ENCODE measurements at regions not wholly inside any gene's neighbourhood (a gene's known extent, or its start where the extent isn't known, plus 50 kb on each side); places are given as distances from the start of the nearest gene placed in this dataset.

DNA sequence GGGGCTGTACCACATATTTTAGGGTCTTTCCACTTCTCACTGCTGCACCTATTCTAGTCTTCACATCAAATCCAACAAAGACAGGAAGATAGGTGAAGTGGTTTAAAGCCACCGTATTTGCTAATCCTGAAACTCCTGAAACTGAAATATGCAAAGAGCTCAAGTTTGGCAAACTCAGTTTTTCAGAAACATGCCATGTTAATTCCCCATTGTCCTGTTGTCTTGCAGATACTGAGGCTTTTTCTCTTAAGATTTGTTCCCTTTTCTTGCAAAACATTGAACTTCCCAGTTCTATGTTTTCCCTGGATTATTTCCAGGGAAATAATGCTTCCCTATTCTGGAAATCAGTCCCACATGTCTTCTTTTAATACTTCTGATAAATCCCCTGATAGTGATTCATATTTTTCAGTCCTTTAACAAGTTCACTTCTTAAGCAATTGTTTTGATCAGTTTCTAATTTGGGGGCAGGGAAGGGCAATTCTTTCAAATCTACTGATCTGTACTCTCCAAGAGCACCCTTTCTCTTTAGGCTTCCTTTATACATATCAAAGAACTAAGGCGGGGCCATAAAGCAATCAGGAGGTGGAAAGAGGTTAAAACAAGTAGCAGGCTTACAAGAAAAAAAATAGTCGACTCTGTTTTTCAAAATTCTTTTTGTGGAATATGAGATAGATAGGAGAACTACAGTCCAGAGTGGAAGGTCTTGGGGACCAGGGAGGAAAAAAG lies 648.5 kb downstream of the BNC2 start:
- TF ChIP-seq, protein P1, sequence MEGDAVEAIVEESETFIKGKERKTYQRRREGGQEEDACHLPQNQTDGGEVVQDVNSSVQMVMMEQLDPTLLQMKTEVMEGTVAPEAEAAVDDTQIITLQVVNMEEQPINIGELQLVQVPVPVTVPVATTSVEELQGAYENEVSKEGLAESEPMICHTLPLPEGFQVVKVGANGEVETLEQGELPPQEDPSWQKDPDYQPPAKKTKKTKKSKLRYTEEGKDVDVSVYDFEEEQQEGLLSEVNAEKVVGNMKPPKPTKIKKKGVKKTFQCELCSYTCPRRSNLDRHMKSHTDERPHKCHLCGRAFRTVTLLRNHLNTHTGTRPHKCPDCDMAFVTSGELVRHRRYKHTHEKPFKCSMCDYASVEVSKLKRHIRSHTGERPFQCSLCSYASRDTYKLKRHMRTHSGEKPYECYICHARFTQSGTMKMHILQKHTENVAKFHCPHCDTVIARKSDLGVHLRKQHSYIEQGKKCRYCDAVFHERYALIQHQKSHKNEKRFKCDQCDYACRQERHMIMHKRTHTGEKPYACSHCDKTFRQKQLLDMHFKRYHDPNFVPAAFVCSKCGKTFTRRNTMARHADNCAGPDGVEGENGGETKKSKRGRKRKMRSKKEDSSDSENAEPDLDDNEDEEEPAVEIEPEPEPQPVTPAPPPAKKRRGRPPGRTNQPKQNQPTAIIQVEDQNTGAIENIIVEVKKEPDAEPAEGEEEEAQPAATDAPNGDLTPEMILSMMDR (conservative IDR thresholded peaks at IDR 0.05; ENCODE audit: low read length): no peak
- no peak overlapping the region for H3K4me3 ChIP-seq (ENCODE audit: low read length)
- DNase-seq (ENCODE audit: low read depth): peak; percentile 67

DNA sequence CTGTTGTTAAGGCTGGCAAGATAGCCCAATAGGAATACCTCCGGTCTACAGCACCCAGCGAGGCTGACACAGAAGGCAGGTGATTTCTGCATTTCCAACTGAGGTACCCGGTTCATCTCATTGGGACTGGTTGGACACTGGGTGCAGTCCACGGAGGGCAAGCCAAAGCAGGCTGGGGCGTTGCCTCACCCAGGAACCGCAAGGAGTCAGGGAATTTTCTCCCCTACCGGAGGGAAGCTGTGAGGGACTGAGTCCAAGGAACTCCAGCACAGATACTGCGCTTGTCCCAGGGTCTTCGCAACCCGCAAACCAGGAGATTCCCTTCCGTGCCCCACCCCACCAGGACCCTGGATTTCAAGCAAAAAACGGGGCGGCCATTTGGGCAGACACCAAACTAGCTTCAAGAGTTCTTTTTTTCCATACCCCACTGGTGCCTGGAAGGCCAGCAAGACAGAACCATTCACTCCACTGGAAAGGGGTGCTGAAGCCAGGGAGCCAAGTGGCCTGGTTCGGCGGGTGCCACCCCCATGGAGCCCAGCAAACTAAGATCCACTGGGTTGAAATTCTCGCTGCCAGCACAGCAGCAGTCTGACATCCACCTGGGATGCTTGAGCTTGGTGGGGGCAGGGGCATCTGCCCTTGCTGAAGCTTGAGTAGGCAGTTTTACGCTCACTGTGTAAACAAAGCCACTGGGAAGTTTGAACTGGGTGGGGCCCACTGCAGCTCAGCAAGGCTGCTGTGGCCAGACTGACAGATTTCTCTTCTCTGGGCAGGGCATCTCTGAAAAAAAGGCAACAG lies 647.2 kb downstream of the BNC2 start:
- H3K4me3 ChIP-seq (ENCODE audit: low read length): no peak overlapping the region
- no peak for DNase-seq (ENCODE audit: low read depth)
- TF ChIP-seq, protein P1 (conservative IDR thresholded peaks at IDR 0.05; ENCODE audit: low read length): no peak

DNA sequence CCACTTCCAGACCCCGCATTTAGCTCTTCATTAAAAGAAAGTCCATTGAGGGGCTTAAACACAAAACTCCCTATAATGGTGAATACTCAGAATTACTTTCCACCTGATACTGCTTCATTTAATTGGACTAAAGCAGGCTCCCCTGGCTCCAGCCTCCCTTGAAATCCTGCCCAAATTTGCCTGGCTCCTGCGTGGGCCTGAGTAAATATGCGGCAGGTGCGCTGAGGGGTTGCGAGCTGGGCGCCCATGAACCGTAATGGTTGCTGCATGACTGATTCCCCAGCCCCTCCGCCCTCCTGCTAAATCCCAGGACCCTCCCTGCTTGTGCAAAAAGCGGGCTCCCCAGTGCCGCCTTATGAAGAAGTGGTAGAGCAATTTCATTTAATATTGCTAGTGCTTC lies 639.7 kb downstream of the BNC2 start:
- H3K4me3 ChIP-seq (ENCODE audit: low read length): no peak overlapping the region
- DNase-seq (ENCODE audit: low read depth): no peak
- TF ChIP-seq, protein P1 (conservative IDR thresholded peaks at IDR 0.05; ENCODE audit: low read length): no peak

DNA sequence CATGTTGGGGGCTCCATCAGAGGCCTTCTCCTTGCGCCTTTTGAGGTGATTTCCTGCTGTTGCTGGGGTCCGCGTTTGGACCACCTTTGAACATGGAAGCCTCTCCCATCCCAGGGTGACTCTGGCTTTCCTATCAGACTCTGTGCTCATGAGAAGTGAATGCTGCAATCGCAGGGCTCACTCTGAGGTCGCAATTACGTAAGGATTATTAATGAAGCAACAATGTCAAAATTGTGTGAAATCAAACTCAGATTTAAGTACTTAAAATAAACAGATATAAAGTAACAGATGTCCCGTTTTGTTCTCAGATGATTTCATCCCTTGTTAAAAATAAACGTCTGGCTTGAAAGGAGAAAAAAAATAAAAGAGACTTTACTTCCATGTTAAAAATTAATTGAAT lies 634.2 kb downstream of the BNC2 start:
- TF ChIP-seq, protein P1 (conservative IDR thresholded peaks at IDR 0.05; ENCODE audit: low read length): no peak
- H3K4me3 ChIP-seq (ENCODE audit: low read length): no peak overlapping the region
- DNase-seq (ENCODE audit: low read depth): peak; percentile 97

DNA sequence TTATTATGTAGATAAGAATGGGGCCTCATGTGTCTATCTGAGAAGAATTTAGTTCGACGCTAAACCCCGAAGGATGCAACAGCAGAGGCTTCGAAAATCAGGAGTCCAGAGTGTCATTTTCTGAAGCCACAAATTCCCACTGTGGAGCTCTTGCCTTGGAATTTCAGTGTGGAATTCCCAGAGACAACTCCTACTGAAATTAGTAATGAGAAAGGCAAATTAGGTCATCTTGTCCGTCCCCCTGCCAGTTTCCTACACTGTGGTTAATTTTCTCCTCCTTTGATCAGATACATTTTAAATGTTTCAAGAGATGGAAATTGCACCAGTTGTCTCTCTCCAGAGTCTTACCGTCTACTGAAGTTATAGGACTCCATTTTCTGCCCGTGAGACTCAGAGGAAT lies 633.6 kb downstream of the BNC2 start:
- TF ChIP-seq, protein P1 (conservative IDR thresholded peaks at IDR 0.05; ENCODE audit: low read length): no peak
- DNase-seq (ENCODE audit: low read depth): peak; percentile 88
- no peak overlapping the region for H3K4me3 ChIP-seq (ENCODE audit: low read length)

DNA sequence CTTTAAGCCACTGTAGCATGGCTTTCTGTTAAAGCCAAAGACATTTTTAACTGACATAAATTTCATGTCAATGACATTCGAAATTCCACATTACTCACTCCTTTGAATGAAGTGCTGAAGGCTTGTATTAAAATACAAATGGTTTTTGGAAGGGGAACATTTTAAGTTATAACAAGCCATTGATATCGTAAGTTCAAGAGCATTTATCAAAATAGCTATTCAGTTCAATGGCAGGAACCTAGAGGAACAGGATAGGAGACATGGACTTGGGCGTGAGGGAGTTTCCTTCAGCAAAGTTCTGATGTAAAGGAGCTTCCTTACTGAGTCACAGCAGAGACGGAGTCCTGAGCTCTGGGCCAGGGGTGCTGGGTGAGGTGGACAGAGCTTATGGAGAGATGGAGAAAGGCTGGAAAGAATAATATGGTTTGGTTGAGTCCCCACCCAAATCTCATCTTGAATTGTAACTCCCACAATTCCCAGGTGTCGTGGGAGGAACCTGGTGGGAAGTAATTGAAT lies 631.8 kb downstream of the BNC2 start:
- H3K4me3 ChIP-seq (ENCODE audit: low read length): no peak overlapping the region
- no peak for DNase-seq (ENCODE audit: low read depth)
- TF ChIP-seq, protein P1 (conservative IDR thresholded peaks at IDR 0.05; ENCODE audit: low read length): no peak

All from AG10803 (cell line).